Right cardiac atrium (tissue), 5 donors: ENCODE measurements at regions not wholly inside any gene's neighbourhood (a gene's known extent, or its start where the extent isn't known, plus 50 kb on each side); places are given as distances from the start of the nearest gene placed in this dataset.

Experiments used
- ATAC-seq, 2 donors: fragments of 200-7000 bp; cut with Tn5 transposase; one replicate each; pipeline versions ENCODE4 v1.8.0 to v1.9.1; 2020; ENCODE audit warnings: moderate library complexity in 2 of 2, mild to moderate bottlenecking in 1 of 2
- DNase-seq, 3 donors: peaks; one replicate each; pipeline ENCODE4 v3.0.0-alpha.2; 2020
- H3K27ac ChIP-seq: one replicate; pipeline ENCODE4 v1.5.1; 2013; ENCODE audit warnings: mild to moderate bottlenecking, low read length, control low read depth, moderate library complexity
- H3K27me3 ChIP-seq: one replicate; pipeline ENCODE4 v1.6.1; 2013; ENCODE audit not compliant: control insufficient read depth, insufficient read depth
- H3K4me1 ChIP-seq: one replicate; pipeline ENCODE4 v1.6.1; 2013; ENCODE audit warnings: low read length; ENCODE audit not compliant: control insufficient read depth, insufficient read depth
- H3K4me3 ChIP-seq: one replicate; pipeline ENCODE4 v1.5.1; 2013; ENCODE audit warnings: low read length, control low read depth
- H3K9me3 ChIP-seq: one replicate; pipeline ENCODE4 v1.6.1; 2013; ENCODE audit warnings: low read length; ENCODE audit not compliant: control insufficient read depth
- WGBS: extraction: QIAGEN DNeasy Blood & Tissue Kit; methylation state at CpG from one replicate; pipeline ENCODE4 v1.1.7; 2013; 5-methylcytosine and 5-hydroxymethylcytosine counted together
- intact Hi-C, 4 donors: fragments of 100-400 bp; cut with DNase I; formaldehyde crosslinking; loops; one replicate each; pipeline versions ENCODE4 v1.11.0 to v1.14.0; 2022 to 2023
- donor health status: healthy with polysubstance abuse.
- donor health status: DM: no; HTN: yes; CAD: no.
- donor health status: DM: no; HTN: no; CAD: no.
- donor health status: DM: no; HTN: yes; CAD: no; lungs with severe emphysema.
- donor health status: DM: yes; HTN: yes; CAD: no.

DNA sequence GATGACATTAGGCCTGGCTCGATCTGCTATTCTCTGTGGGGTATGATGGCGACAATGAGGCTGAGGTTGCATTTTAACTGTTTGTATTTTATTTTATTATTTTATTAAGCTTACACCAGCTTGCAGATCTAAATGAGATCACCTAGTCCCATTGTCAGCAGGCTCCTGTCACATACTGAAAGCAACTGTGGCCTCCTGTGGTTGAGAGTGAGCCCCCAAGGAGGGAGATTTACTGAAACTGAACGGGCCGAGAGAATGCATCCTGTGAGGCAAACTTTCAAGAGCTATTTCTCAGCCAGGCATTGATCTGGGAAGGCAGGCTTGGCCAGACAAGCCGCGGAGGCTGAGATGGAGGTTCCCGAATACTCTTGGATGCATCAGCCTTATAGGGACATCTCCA lies 210.4 kb upstream of the ARRDC4 start:
- Histone ChIP-seq H3K9me3 (no peaks in the 10 kb centered on the region), H3K4me1 (no peaks in the 10 kb centered on the region), H3K27ac (no peak overlapping the region), H3K27me3 (no peaks in the 10 kb centered on the region), H3K4me3 (no peak overlapping the region)
- intact Hi-C loops: no loop called here
- WGBS: 73% methylated on average over 7 of the region's 7 CpGs
- DNase-seq (no peak), ATAC-seq (no peak)

DNA sequence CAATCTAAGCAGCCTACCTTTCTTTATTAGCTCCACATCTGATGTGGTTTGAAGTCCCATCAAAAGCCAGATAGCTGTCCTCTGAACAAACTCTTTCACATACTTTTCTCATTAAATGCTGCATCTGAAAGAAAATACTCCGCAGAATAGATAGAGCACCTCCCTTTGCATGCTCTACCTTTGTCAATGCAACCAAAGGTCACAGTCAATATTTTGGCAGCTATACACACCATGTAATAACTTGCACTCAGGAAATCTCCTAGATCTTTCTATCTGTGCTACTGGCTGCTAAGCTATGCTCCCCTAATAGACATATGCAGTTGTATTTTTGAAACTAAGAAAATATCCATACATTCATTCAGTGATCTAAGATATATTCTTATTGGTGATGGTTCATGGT lies 204.8 kb upstream of the ARRDC4 start:
- ATAC-seq (no peak), DNase-seq (no peak)
- Histone ChIP-seq H3K27me3 (no peaks in the 10 kb centered on the region), H3K27ac (no peak overlapping the region), H3K9me3 (no peaks in the 10 kb centered on the region), H3K4me3 (no peak overlapping the region), H3K4me1 (no peaks in the 10 kb centered on the region)
- 92% methylated on average over 1 of the region's 1 CpG for WGBS
- intact Hi-C loops: no loop called here

DNA sequence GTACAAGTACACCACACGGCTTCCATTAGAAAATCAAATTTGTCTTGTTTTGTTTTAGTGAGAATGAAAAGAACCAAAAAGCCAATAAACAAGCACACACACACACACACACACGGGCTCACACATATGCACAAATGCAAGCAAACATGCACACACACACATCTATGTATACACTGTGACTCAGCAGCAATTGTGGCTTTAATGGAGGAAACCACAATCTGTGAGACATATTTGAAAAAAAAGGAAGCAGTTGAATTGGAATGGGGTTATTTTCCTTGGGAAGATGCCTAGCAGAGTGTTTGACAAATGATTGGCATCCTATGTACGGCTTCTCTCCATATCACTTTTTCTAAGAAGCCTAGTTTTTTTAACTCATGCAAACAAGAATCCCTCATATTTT lies 201.1 kb upstream of the ARRDC4 start:
- intact Hi-C loops: no loop called here
- DNase-seq (no peak), ATAC-seq (no peak)

DNA sequence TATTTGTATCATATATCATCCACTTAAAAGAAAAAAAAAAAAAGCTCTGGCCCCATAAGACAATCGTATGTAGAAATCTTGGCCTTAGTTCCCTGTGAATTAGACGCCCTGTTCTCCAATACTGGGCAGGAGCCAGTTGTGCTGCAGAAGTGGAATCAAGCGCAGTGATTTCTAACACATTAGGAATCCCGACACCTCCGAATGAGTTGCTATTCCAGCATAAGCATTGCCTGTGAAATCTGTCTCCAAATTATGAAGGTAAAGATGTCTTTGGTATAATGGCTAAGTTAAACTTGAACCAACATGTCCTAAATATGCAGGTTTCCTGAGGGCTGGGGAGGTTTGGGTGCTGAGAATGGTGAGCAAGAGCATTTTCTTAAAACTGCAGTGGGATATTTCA lies 199.4 kb upstream of the ARRDC4 start:
- H3K27me3 ChIP-seq: no peaks in the 10 kb centered on the region
- intact Hi-C loops: no loop called here
- 26% methylated on average over 5 of the region's 5 CpGs for WGBS
- no peak for ATAC-seq
- H3K27ac ChIP-seq: no peak overlapping the region
- H3K4me3 ChIP-seq: no peak overlapping the region
- no peaks in the 10 kb centered on the region for H3K4me1 ChIP-seq
- DNase-seq: no peak
- H3K9me3 ChIP-seq: no peaks in the 10 kb centered on the region

More for the DNA sequence above, 201.1 kb upstream of the ARRDC4 start:
- H3K27me3 ChIP-seq: no peaks in the 10 kb centered on the region
- WGBS: 52% methylated on average over 3 of the region's 3 CpGs
- H3K4me1 ChIP-seq: no peaks in the 10 kb centered on the region
- H3K4me3 ChIP-seq: no peak overlapping the region
- no peak overlapping the region for H3K27ac ChIP-seq
- no peaks in the 10 kb centered on the region for H3K9me3 ChIP-seq

DNA sequence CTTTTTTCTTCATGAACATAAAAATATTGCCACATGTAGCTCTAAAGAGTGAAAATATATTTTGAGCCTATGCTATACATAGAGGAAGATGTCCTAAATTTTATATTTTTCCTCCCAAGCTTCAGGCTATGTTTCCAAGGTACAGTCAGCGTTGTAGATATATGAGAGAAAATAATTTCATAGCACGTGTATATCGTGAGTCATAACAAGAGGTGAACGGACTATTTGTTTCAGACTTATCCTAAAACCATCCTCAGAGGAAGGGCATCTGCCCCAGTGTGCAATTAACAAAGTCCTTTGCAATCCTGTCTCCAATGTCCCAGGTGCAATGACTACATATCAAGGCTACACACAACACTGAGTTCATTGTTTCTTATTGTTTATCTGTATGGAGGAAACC lies 177.3 kb upstream of the ARRDC4 start:
- ATAC-seq (no peak), DNase-seq (no peak)
- H3K9me3 ChIP-seq: no peaks in the 10 kb centered on the region
- H3K27ac ChIP-seq: no peak overlapping the region
- WGBS: 65% methylated on average over 4 of the region's 4 CpGs
- H3K4me3 ChIP-seq: no peak overlapping the region
- H3K4me1 ChIP-seq: no peaks in the 10 kb centered on the region
- intact Hi-C loops: no loop called here
- no peaks in the 10 kb centered on the region for H3K27me3 ChIP-seq

DNA sequence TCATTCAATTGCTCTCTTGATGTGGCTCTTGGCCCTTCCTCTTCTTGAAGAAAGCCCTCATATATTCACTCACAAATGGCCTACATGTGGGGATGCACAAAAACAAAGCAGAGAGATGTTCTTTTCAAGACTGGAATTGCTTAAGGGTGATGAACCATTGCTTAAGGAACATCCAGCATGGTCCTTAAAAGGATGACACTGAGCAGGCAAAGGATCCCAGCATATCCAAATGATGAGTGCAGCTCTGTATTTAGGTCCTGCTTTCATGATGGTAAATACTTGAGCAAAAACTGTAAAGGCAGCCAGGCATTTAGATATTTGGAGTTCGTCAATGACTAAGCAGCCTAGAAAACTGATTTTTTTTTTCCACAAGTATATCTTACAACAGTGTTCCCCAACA lies 173.8 kb upstream of the ARRDC4 start:
- Histone ChIP-seq H3K27me3 (no peaks in the 10 kb centered on the region), H3K4me1 (no peaks in the 10 kb centered on the region), H3K9me3 (no peaks in the 10 kb centered on the region), H3K27ac (no peak overlapping the region), H3K4me3 (no peak overlapping the region)
- 82% methylated on average over 1 of the region's 1 CpG for WGBS
- DNase-seq (no peak), ATAC-seq (no peak)
- intact Hi-C loops: no loop called here

DNA sequence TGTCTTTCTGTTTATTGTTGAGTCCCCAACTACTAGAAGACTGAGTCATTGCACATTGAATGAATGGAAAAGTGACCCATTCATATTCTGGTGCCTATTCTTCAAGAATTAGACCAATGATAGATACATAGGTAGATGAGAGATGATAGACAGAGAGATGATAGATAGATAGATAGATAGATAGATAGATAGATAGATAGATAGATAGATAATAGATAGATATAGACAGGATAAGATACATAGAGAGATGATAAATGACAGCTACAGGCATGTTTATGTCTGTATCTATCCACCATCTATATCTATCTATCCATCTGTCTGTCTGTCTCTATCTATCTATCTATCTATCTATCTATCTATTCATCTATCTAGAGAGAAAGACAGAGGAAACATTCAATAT lies 170.3 kb upstream of the ARRDC4 start:
- Histone ChIP-seq H3K4me3 (no peak overlapping the region), H3K27ac (no peak overlapping the region), H3K4me1 (no peaks in the 10 kb centered on the region)

DNA sequence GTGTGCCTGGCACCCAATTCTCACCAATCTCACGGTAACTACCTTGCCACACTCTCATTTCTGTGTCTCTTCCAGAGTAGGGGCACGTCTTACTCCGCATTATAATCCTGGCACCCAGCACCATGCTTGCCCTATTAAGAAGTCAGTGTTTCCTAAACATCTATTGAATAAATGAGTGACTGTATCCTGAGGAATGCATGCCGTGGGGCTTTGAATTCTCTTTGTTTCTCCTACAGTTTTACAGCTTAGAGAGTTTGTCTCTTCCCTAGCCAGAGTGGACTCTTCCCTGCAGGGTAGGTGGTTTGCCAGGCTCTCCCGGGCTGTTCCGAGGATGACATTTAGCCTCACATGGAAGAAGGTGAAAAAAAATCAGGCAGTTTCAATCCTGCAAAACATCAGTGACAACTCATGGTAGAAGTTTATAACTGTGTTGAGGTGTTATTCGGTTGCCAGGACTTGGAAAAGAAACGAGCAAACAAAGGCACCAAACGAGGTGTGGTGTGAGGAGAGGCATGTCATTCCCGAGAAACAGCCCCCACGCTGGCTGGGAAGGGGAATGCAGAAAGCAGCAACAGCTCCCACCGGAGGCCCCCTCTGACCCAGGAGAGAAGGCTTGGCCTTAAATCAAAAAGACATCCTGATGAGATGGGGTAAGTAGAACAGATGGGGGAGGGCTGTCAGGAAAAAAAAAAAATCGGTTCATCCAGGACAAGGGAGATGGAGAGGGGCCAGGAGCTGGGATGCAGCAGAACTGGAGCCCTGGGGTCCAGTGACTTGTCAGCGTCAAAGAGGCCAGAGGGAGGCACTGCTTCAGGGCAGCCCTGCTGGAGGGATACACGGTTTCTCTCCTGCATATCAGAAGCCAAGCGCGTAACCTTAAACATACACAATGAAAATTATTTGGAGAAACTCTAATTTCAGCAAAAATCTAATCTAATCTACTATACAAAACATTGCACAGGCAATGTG lies 168.4 kb upstream of the ARRDC4 start:
- Histone ChIP-seq H3K27me3 (no peaks in the 10 kb centered on the region), H3K27ac (no peak overlapping the region), H3K9me3 (no peaks in the 10 kb centered on the region), H3K4me3 (no peak overlapping the region), H3K4me1 (no peaks in the 10 kb centered on the region)
- ATAC-seq: no peak
- peak in 1 of 3 donors; percentile 39 for DNase-seq
- WGBS: 45% methylated on average over 17 of the region's 17 CpGs
- intact Hi-C loops: no loop called here

More for the DNA sequence above, 170.3 kb upstream of the ARRDC4 start:
- H3K27me3 ChIP-seq: no peaks in the 10 kb centered on the region
- no peak for ATAC-seq
- no peak for DNase-seq
- H3K9me3 ChIP-seq: no peaks in the 10 kb centered on the region
- intact Hi-C loops: no loop called here

DNA sequence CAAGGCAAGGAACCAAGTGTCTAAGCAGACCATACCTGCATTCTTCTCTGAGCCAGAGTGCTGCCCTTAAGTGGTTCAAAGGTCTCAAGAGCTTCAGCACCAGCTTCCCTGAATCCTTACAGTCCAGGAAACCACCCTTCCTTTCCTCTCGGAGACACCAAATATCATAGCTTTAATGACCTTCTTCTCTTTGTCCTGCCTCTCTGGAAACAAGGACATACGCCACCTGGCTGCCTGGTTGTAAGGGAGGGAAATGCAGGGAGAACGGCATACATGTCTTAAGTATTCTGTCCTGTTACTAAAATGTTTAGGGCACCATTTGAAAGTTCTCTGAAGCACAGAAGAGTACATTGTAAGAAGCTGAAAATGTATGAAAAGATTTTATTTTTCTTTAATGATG lies 155.6 kb upstream of the ARRDC4 start:
- intact Hi-C loops: no loop called here
- 72% methylated on average over 3 of the region's 3 CpGs for WGBS
- no peaks in the 10 kb centered on the region for H3K4me1 ChIP-seq
- no peak overlapping the region for H3K4me3 ChIP-seq
- H3K27ac ChIP-seq: no peak overlapping the region
- no peak for DNase-seq
- H3K9me3 ChIP-seq: no peaks in the 10 kb centered on the region
- H3K27me3 ChIP-seq: no peaks in the 10 kb centered on the region
- no peak for ATAC-seq

DNA sequence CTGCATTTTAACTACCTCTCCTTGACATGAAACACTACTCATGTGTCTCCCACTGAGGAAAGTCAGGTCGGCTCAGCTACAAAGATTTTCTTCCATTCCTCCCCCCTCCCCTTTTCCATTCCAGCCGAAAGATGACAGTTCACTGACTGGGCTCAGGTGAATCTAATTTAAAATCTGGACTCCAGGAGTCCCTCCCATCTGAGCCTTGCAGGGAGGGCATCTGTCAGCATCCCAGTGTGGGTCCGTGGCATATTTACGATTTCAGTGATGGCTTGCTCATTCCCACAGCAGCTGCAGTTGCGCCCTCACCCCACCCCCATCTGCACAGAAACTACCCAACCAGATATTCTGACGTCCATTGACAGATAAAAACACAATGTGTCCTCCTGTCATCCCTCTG lies 153.7 kb upstream of the ARRDC4 start:
- intact Hi-C loops: no loop called here
- WGBS: 74% methylated on average over 6 of the region's 6 CpGs
- ATAC-seq: no peak

DNA sequence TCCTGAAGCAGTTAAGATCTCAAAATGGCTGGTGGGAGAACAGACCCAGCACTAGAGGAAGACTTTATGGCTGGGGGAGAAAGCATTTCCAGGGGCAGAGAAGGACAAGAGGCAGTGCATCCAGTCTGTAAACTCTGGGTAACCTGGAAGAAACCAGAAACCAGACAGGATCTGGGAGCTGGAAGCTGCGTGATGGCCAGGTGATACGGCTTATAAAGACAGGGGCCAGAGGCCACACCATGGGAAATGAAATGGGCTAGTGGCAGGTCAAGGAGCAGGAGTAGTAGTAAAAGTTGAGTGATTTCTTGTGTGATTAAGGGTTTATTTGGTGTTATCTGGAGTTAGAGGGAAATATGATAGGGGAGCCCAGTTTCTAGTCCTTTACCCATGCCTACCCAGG lies 144.7 kb upstream of the ARRDC4 start:
- no peaks in the 10 kb centered on the region for H3K9me3 ChIP-seq
- no peaks in the 10 kb centered on the region for H3K27me3 ChIP-seq
- DNase-seq: no peak
- no peak overlapping the region for H3K27ac ChIP-seq
- ATAC-seq: no peak
- intact Hi-C loops: no loop called here
- H3K4me3 ChIP-seq: no peak overlapping the region
- H3K4me1 ChIP-seq: no peaks in the 10 kb centered on the region
- WGBS: 75% methylated on average over 2 of the region's 2 CpGs

More for the DNA sequence above, 153.7 kb upstream of the ARRDC4 start:
- H3K9me3 ChIP-seq: no peaks in the 10 kb centered on the region
- H3K4me3 ChIP-seq: no peak overlapping the region
- no peaks in the 10 kb centered on the region for H3K27me3 ChIP-seq
- H3K4me1 ChIP-seq: no peaks in the 10 kb centered on the region
- H3K27ac ChIP-seq: no peak overlapping the region
- no peak for DNase-seq
